Naive thymus-derived CD4-positive, alpha-beta T cell (primary cell): ENCODE measurements at regions not wholly inside any gene's neighbourhood (a gene's known extent, or its start where the extent isn't known, plus 50 kb on each side); places are given as distances from the start of the nearest gene placed in this dataset.

Source experiments
- ATAC-seq: fragments of 150-1000 bp; cut with Tn5 transposase; 2 replicates; pipeline ENCODE4 v1.10.0; 2021; ENCODE audit warnings: mild to moderate bottlenecking, moderate library complexity
- CTCF ChIA-PET: fragments of 350-600 bp; sonication (Branson Sonifier 250); formaldehyde crosslinking; loops from one replicate; lab custom pipeline; 2021; ENCODE audit warnings: antibody characterized with exemption; lab: Charles Lee
- POLR2A ChIA-PET: fragments of 350-600 bp; sonication (Branson Sonifier 250); formaldehyde crosslinking; loops from one replicate; lab custom pipeline; 2021; ENCODE audit warnings: antibody characterized with exemption, inconsistent platforms; lab: Charles Lee
- DNase-seq, 9 donors: peaks; one replicate each; pipeline versions ENCODE4 v3.0.0 to v3.0.0-alpha.2; 2020 to 2022; ENCODE audit warnings: mixed read lengths in 1 of 9
- H3K27ac ChIP-seq: one replicate; pipeline ENCODE4 v1.7.0; 2013; ENCODE audit warnings: mild to moderate bottlenecking, low read depth, low read length, moderate library complexity
- H3K27me3 ChIP-seq, 2 donors: one replicate each; pipeline ENCODE4 v1.7.0; 2013; ENCODE audit warnings: low read length in 2 of 2, mild to moderate bottlenecking in 2 of 2, moderate library complexity in 2 of 2; ENCODE audit not compliant: control insufficient read depth in 2 of 2, insufficient read depth in 2 of 2
- H3K36me3 ChIP-seq, 3 experiments: 1 replicate in 2 of 3; 2 replicates in 1 of 3; pipeline ENCODE4 v1.7.0; 2013; ENCODE audit warnings: low read length in 3 of 3, mild to moderate bottlenecking in 3 of 3, moderate library complexity in 1 of 3; ENCODE audit not compliant: insufficient read depth in 3 of 3, control insufficient read depth in 2 of 3
- H3K4me1 ChIP-seq, 2 donors: one replicate each; pipeline ENCODE4 v1.7.0; 2013; ENCODE audit warnings: low read length in 2 of 2, mild to moderate bottlenecking in 2 of 2, moderate library complexity in 1 of 2; ENCODE audit not compliant: control insufficient read depth in 2 of 2, insufficient read depth in 2 of 2
- H3K4me3 ChIP-seq: 2 replicates; pipeline ENCODE4 v1.7.0; 2013; ENCODE audit warnings: mild to moderate bottlenecking, low read length
- H3K9me3 ChIP-seq, 3 experiments: 1 replicate in 2 of 3; 2 replicates in 1 of 3; pipeline ENCODE4 v1.7.0; 2013; ENCODE audit warnings: low read length in 3 of 3; ENCODE audit not compliant: control insufficient read depth in 2 of 3
- H3K27ac Mint-ChIP-seq, 9 donors: one replicate each; pipeline ENCODE4 v1.8.0; 2020 to 2022; ENCODE audit warnings: mixed read lengths in 9 of 9, mild to moderate bottlenecking in 8 of 9, moderate library complexity in 5 of 9, inconsistent platforms in 2 of 9
- H3K27me3 Mint-ChIP-seq, 5 donors: one replicate each; pipeline ENCODE4 v1.8.0; 2021 to 2022; ENCODE audit warnings: mixed read lengths in 5 of 5, mild to moderate bottlenecking in 1 of 5
- H3K36me3 Mint-ChIP-seq, 5 donors: one replicate each; pipeline ENCODE4 v1.8.0; 2020 to 2022; ENCODE audit warnings: mixed read lengths in 5 of 5, mild to moderate bottlenecking in 3 of 5, inconsistent platforms in 1 of 5
- H3K4me1 Mint-ChIP-seq, 7 donors: one replicate each; pipeline ENCODE4 v1.8.0; 2020 to 2022; ENCODE audit warnings: mixed read lengths in 7 of 7, mild to moderate bottlenecking in 3 of 7, inconsistent platforms in 1 of 7
- H3K4me3 Mint-ChIP-seq, 10 donors: one replicate each; pipeline ENCODE4 v1.8.0; 2020 to 2022; ENCODE audit warnings: mild to moderate bottlenecking in 10 of 10, mixed read lengths in 10 of 10, moderate library complexity in 6 of 10, inconsistent platforms in 2 of 10
- H3K9me3 Mint-ChIP-seq, 11 donors: one replicate each; pipeline ENCODE4 v1.8.0; 2020 to 2022; ENCODE audit warnings: mixed read lengths in 11 of 11, mild to moderate bottlenecking in 4 of 11, inconsistent platforms in 1 of 11, moderate library complexity in 1 of 11
- intact Hi-C, 2 donors: fragments of 100-400 bp; cut with micrococcal nuclease; formaldehyde crosslinking; loops; one replicate each; pipeline ENCODE4 v1.15.1; 2023

DNA sequence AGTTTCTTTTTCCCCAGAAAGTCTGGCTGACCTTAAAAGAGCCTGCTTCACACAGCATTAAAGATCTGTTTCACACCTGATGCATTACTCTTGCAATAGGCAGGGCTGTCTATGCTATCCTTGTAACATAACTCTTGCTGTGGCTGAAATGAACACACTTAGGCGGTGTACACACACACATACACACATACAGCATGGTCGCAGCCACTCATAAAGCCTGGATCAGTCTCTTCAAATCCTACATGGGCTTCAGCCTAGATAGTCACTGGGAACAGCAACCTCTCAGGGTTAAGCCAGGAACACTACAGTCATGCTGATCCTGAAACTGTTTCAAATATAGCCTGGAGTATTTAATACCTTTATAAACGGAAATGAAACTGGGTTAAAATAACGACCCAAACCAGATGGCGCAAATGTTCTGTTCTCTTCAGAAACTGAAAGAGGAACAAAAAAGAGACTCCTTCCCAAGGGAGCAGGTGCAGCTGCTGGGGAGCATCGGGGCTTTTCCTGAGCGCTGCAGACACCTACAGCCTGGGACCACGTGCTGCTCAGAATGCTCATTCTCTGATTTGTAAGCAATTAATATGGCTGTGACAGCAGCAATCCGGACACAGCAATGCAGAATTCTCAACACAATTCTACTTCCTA, 61.0 kb upstream of the SFMBT2 start:
- H3K36me3 Mint-ChIP-seq: peaks cover 0 to 4% (median 0%) of the 10 kb centered on the region in 5 donors
- H3K9me3 Mint-ChIP-seq: peaks cover 0 to 1% (median 0%) of the 10 kb centered on the region in 11 donors
- Histone ChIP-seq H3K4me3 (peak overlapping the region; percentile 62), H3K27me3 (no peaks in the 10 kb centered on the region), H3K4me1 (peaks cover 10 to 19% of the 10 kb centered on the region in 2 donors), H3K27ac (peak overlapping the region; percentile 51), H3K36me3 (no peaks in the 10 kb centered on the region), H3K9me3 (no peaks in the 10 kb centered on the region)
- H3K4me1 Mint-ChIP-seq: peaks cover 23 to 55% (median 36%) of the 10 kb centered on the region in 7 donors
- ChIA-PET CTCF (interaction anchor here (1.7 kb wide), 1 partner anchor 13 kb away, joined by 4 read pairs; no protein-coding TSS in a partner anchor), POLR2A (interaction anchor here (0.6 to 3.4 kb wide), 2 partner anchors 13 to 62 kb away, joined by 8 to 14 read pairs; no protein-coding TSS in a partner anchor)
- intact Hi-C loops: loop anchor here (1.0 to 10.0 kb wide), 4 partner anchors 12 to 277 kb away; no protein-coding TSS in a partner anchor
- H3K27me3 Mint-ChIP-seq: peaks cover 0 to 2% (median 0%) of the 10 kb centered on the region in 5 donors
- DNase-seq: peak in 4 of 9 donors; percentile 6 to 19 (median 10)
- H3K4me3 Mint-ChIP-seq: peak overlapping the region; percentile 73 to 93 (median 88)
- peak overlapping the region in 8 of 9 donors; percentile 72 to 91 (median 85) for H3K27ac Mint-ChIP-seq
- ATAC-seq: peak; percentile 72

DNA sequence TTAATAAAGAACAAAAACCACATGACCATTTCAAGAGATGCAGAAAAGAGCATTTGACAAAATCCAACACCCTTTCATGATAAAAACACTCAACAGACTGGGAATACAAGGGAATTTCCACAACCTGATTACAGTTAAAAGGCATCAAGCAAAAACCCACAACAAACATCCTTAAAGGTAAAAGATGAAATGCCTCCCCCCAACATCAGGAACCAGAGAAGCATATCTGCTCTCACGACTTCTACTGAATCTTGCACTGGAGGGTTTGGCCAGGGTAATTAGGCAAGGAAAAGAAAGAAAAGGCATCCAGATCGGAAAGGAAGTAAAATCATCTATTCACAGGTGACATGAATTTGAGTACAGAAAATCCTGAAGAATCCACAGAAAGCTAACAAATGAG, 59.5 kb upstream of the SFMBT2 start:
- peaks cover 0 to 4% (median 0%) of the 10 kb centered on the region in 5 donors for H3K36me3 Mint-ChIP-seq
- peak overlapping the region in 3 of 9 donors; percentile 13 to 68 (median 40) for H3K27ac Mint-ChIP-seq
- POLR2A ChIA-PET: interaction anchor here (0.9 to 1.4 kb wide), 2 partner anchors 14 to 25 kb away, joined by 3 read pairs; no protein-coding TSS in a partner anchor

DNA sequence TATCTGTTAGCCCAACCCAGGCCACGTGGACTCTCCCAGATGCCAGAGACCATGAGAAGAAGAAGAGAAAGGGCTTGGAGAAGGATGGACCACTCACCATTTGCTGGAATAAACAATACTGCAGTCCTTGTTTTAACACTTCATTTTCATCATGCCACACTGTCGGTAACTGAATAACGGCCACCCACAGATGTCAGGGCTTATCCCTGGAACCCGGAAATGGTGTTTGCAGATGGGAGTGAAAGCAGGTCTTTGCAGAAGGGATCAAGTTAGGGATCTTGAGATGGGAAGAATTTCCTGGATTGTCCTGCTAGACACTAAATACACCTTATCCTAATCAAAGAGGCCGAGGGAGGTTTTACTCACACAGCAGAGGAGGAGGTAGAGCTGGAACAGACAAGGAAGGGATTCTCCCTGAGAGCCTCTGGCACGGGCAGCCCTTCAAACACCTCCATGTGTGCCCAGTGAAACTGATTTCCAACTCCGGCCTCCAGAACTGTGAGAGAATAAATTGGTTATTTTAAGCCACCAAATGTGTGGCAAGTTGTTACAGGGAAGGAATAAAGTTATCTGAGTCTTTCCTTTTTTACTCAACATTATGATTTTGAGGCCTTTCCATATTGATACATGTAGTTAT, 56.3 kb upstream of the SFMBT2 start:
- intact Hi-C loops: no loop called here
- peaks cover 19 to 43% (median 32%) of the 10 kb centered on the region in 7 donors for H3K4me1 Mint-ChIP-seq
- H3K36me3 Mint-ChIP-seq: peaks cover 0 to 5% (median 0%) of the 10 kb centered on the region in 5 donors
- peaks cover 7 to 16% of the 10 kb centered on the region in 2 donors for H3K4me1 ChIP-seq
- H3K9me3 Mint-ChIP-seq: peaks cover 0 to 6% (median 0%) of the 10 kb centered on the region in 11 donors
- H3K27ac ChIP-seq: no peak overlapping the region
- ChIA-PET CTCF (no interaction called here), POLR2A (no interaction called here)
- no peaks in the 10 kb centered on the region for H3K36me3 ChIP-seq
- H3K9me3 ChIP-seq: no peaks in the 10 kb centered on the region
- H3K27me3 ChIP-seq: no peaks in the 10 kb centered on the region
- DNase-seq (no peak), ATAC-seq (no peak)
- H3K27me3 Mint-ChIP-seq: peaks cover 0 to 13% (median 0%) of the 10 kb centered on the region in 5 donors
- H3K27ac Mint-ChIP-seq: no peak overlapping the region
- H3K4me3 Mint-ChIP-seq: no peak overlapping the region
- H3K4me3 ChIP-seq: no peak overlapping the region

More for the DNA sequence above, 59.5 kb upstream of the SFMBT2 start:
- Histone ChIP-seq H3K27me3 (no peaks in the 10 kb centered on the region), H3K36me3 (no peaks in the 10 kb centered on the region), H3K4me1 (peaks cover 10 to 19% of the 10 kb centered on the region in 2 donors), H3K4me3 (no peak overlapping the region), H3K9me3 (no peaks in the 10 kb centered on the region), H3K27ac (no peak overlapping the region)
- ATAC-seq (no peak), DNase-seq (no peak)
- Mint-ChIP-seq H3K4me3 (peak overlapping the region in 6 of 10 donors; percentile 1 to 91 (median 42)), H3K4me1 (peaks cover 21 to 54% (median 41%) of the 10 kb centered on the region in 7 donors), H3K9me3 (peaks cover 0 to 1% (median 0%) of the 10 kb centered on the region in 11 donors), H3K27me3 (peaks cover 0 to 6% (median 0%) of the 10 kb centered on the region in 5 donors)
- CTCF ChIA-PET: interaction anchor here (0.7 kb wide), 1 partner anchor 58 kb away, joined by 4 read pairs; no protein-coding TSS in a partner anchor
- intact Hi-C loops: loop anchor here (1.0 to 10.0 kb wide), 5 partner anchors 8 to 276 kb away; no protein-coding TSS in a partner anchor

DNA sequence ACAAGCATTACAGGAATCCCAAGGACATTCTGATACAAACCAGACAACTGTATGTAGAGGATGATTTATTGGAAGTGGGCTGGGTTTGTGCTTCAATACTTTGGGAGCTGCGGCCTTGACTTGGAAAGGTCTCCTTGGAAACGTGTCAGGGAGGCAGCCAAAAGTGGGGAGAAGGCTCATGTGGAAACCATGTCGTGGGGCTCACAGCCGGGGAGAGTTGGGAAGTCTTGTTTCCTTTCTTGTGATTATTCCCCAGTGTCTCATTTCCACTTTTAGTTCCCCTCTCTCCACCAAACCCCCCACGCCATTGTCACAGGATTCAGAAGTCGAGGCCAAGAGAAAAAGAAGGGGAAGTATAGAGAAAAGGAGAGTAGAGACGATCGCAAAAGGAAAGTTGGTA, 53.9 kb upstream of the SFMBT2 start:
- H3K4me3 ChIP-seq: no peak overlapping the region
- intact Hi-C loops: no loop called here
- Mint-ChIP-seq H3K4me3 (no peak overlapping the region), H3K27me3 (peaks cover 0 to 14% (median 0%) of the 10 kb centered on the region in 5 donors), H3K36me3 (peaks cover 0 to 5% (median 0%) of the 10 kb centered on the region in 5 donors), H3K27ac (no peak overlapping the region), H3K4me1 (peaks cover 5 to 25% (median 8%) of the 10 kb centered on the region in 7 donors), H3K9me3 (peaks cover 0 to 6% (median 0%) of the 10 kb centered on the region in 11 donors)
- no peaks in the 10 kb centered on the region for H3K4me1 ChIP-seq
- H3K9me3 ChIP-seq: no peaks in the 10 kb centered on the region
- no peaks in the 10 kb centered on the region for H3K27me3 ChIP-seq
- CTCF ChIA-PET: no interaction called here
- POLR2A ChIA-PET: no interaction called here
- H3K36me3 ChIP-seq: no peaks in the 10 kb centered on the region
- no peak for DNase-seq
- no peak for ATAC-seq
- no peak overlapping the region for H3K27ac ChIP-seq
